Gastroesophageal sphincter (tissue), 4 donors: ENCODE measurements at regions not wholly inside any gene's neighbourhood (a gene's known extent, or its start where the extent isn't known, plus 50 kb on each side); places are given as distances from the start of the nearest gene placed in this dataset.

Experiments
- ATAC-seq: fragments of 150-250 bp; one replicate; pipeline ENCODE4 v1.9.1; 2016; ENCODE audit warnings: mild to moderate bottlenecking, moderate library complexity
- H3K27ac ChIP-seq, 4 donors: fragments of 200-600 bp; sonication (generic) in 3 of 4; 1 replicate in 3 of 4; 2 replicates in 1 of 4; pipeline ENCODE4 v1.5.1; 2016 to 2019
- H3K27me3 ChIP-seq: fragments of 200-600 bp; sonication (generic); one replicate; pipeline ENCODE4 v1.5.1; 2019
- H3K36me3 ChIP-seq, 2 donors: fragments of 200-600 bp; sonication (generic); one replicate each; pipeline ENCODE4 v1.5.1; 2019; ENCODE audit warnings: control low read depth in 1 of 2
- H3K4me1 ChIP-seq, 3 donors: fragments of 200-600 bp; sonication (generic); 1 replicate in 2 of 3; 2 replicates in 1 of 3; pipeline ENCODE4 v1.5.1; 2016 to 2019; ENCODE audit warnings: control low read depth in 2 of 3
- H3K4me3 ChIP-seq, 2 donors: fragments of 200-600 bp; sonication (generic); one replicate each; pipeline ENCODE4 v1.5.1; 2019; ENCODE audit warnings: mild to moderate bottlenecking in 1 of 2, moderate library complexity in 1 of 2
- H3K9me3 ChIP-seq, 3 donors: fragments of 200-600 bp; sonication (generic); one replicate each; pipeline ENCODE4 v1.5.1; 2017 to 2019; ENCODE audit warnings: control low read depth in 2 of 3
- CTCF ChIP-seq, 4 experiments: fragments of 200-600 bp in 2 of 4; fragments of 450-650 bp in 2 of 4; sonication (generic) in 1 of 4; IDR thresholded peaks; one replicate each; pipeline ENCODE4 v1.5.1; 2017 to 2019; ENCODE audit warnings: antibody characterized with exemption in 4 of 4, mild to moderate bottlenecking in 2 of 4, moderate library complexity in 2 of 4
- EP300 ChIP-seq: sonication (generic); formaldehyde crosslinking; IDR thresholded peaks from one replicate; pipeline ENCODE4 v1.6.1; 2017; ENCODE audit warnings: antibody characterized with exemption, mild to moderate bottlenecking
- POLR2A ChIP-seq, 2 donors: fragments of 450-650 bp; IDR thresholded peaks; one replicate each; pipeline ENCODE4 v1.6.1; 2017; ENCODE audit warnings: antibody characterized with exemption in 2 of 2, mild to moderate bottlenecking in 2 of 2, moderate library complexity in 1 of 2
- POLR2AphosphoS5 ChIP-seq: sonication (generic); formaldehyde crosslinking; IDR thresholded peaks from one replicate; pipeline ENCODE4 v1.6.1; 2017; ENCODE audit warnings: antibody characterized with exemption
- WGBS, 2 donors: methylation state at CpG; one replicate each; pipeline ENCODE4 v1.1.5; 2018; ENCODE audit warnings: low coverage in 1 of 2; 5-methylcytosine and 5-hydroxymethylcytosine counted together

- no peak for ATAC-seq
- TF ChIP-seq EP300 (no peak), CTCF (IDR thresholded peaks at IDR 0.05) (no peak), POLR2A (IDR thresholded peaks at IDR 0.05) (no peak), POLR2AphosphoS5 (no peak)
- WGBS, 2 donors: 41 to 51% methylated on average over 3 to 4 of the region's 4 CpGs
- no peak overlapping the region for H3K27ac ChIP-seq
- peaks cover 5% of the 10 kb centered on the region for H3K27me3 ChIP-seq
- H3K9me3 ChIP-seq: no peaks in the 10 kb centered on the region
- no peaks in the 10 kb centered on the region for H3K36me3 ChIP-seq
- no peaks in the 10 kb centered on the region for H3K4me1 ChIP-seq
- H3K4me3 ChIP-seq: no peak overlapping the region
These were observed 1000.0 kb upstream of the TENM4 start for GRCh38 chr11:80440835-80441234.

- Histone ChIP-seq H3K27ac (no peak overlapping the region), H3K4me3 (no peak overlapping the region), H3K27me3 (peaks cover 5% of the 10 kb centered on the region), H3K4me1 (no peaks in the 10 kb centered on the region), H3K36me3 (no peaks in the 10 kb centered on the region), H3K9me3 (no peaks in the 10 kb centered on the region)
- TF ChIP-seq CTCF (IDR thresholded peaks at IDR 0.05): no peak
- no peak for TF ChIP-seq POLR2A (IDR thresholded peaks at IDR 0.05)
- no peak for TF ChIP-seq EP300
- TF ChIP-seq POLR2AphosphoS5: no peak
- ATAC-seq: no peak
- 22 to 35% methylated on average over 1 of the region's 1 CpG for WGBS, 2 donors
These were observed 995.7 kb upstream of the TENM4 start for GRCh38 chr11:80436547-80436946.

- Histone ChIP-seq H3K4me3 (no peak overlapping the region), H3K27ac (no peak overlapping the region), H3K9me3 (no peaks in the 10 kb centered on the region), H3K4me1 (no peaks in the 10 kb centered on the region), H3K27me3 (peaks cover 5% of the 10 kb centered on the region), H3K36me3 (no peaks in the 10 kb centered on the region)
- no peak for ATAC-seq
- TF ChIP-seq POLR2A (IDR thresholded peaks at IDR 0.05) (no peak), EP300 (no peak), CTCF (IDR thresholded peaks at IDR 0.05) (no peak), POLR2AphosphoS5 (no peak)
These were observed 994.5 kb upstream of the TENM4 start for GRCh38 chr11:80435345-80435744.

GRCh38 chr11:80432057-80432456 lies 991.2 kb upstream of the TENM4 start:
- no peak for ATAC-seq
- Histone ChIP-seq H3K9me3 (no peaks in the 10 kb centered on the region), H3K27me3 (no peaks in the 10 kb centered on the region), H3K4me1 (no peaks in the 10 kb centered on the region), H3K36me3 (no peaks in the 10 kb centered on the region), H3K27ac (no peak overlapping the region), H3K4me3 (no peak overlapping the region)
- 38% methylated on average over 2 of the region's 2 CpGs for WGBS, 2 donors
- TF ChIP-seq POLR2AphosphoS5: no peak
- TF ChIP-seq CTCF (IDR thresholded peaks at IDR 0.05): no peak
- no peak for TF ChIP-seq POLR2A (IDR thresholded peaks at IDR 0.05)
- no peak for TF ChIP-seq EP300

GRCh38 chr11:80424012-80424695 lies 983.3 kb upstream of the TENM4 start:
- TF ChIP-seq CTCF (IDR thresholded peaks at IDR 0.05): no peak
- TF ChIP-seq POLR2A (IDR thresholded peaks at IDR 0.05): no peak
- no peak for TF ChIP-seq POLR2AphosphoS5
- TF ChIP-seq EP300: no peak
- Histone ChIP-seq H3K27ac (no peak overlapping the region), H3K27me3 (no peaks in the 10 kb centered on the region), H3K4me1 (no peaks in the 10 kb centered on the region), H3K9me3 (no peaks in the 10 kb centered on the region), H3K36me3 (no peaks in the 10 kb centered on the region), H3K4me3 (no peak overlapping the region)
- ATAC-seq: no peak
- WGBS, 2 donors: 42 to 63% methylated on average over 2 of the region's 2 CpGs
